ENCODE measurements at regions not wholly inside any gene's neighbourhood (a gene's known extent, or its start where the extent isn't known, plus 50 kb on each side); places are given as distances from the start of the nearest gene placed in this dataset.

- DNase-seq (ENCODE audit: low read depth) = no peak
These were observed 380.6 kb upstream of the NXPH2 start for GRCh38 chr2:139160836-139161235.

GRCh38 chr2:139159177-139159576 is 379.0 kb upstream of the NXPH2 start:
- DNase-seq (ENCODE audit: low read depth) = no peak

- no peak for DNase-seq (ENCODE audit: low read depth)
These were observed 376.5 kb upstream of the NXPH2 start for GRCh38 chr2:139156730-139157129.

GRCh38 chr2:139155991-139156390 is 375.8 kb upstream of the NXPH2 start:
- DNase-seq (ENCODE audit: low read depth) = no peak

- DNase-seq (ENCODE audit: low read depth) = no peak
These were observed 362.2 kb upstream of the NXPH2 start for GRCh38 chr2:139142252-139142880.

- DNase-seq (ENCODE audit: low read depth) = no peak
These were observed 344.1 kb upstream of the NXPH2 start for GRCh38 chr2:139124271-139124670.

- no peak for DNase-seq (ENCODE audit: low read depth)
These were observed 343.6 kb upstream of the NXPH2 start for GRCh38 chr2:139123795-139124194.

GRCh38 chr2:139122711-139123158 is 342.5 kb upstream of the NXPH2 start:
- no peak for DNase-seq (ENCODE audit: low read depth)

- DNase-seq (ENCODE audit: low read depth) = no peak
These were observed 319.5 kb upstream of the NXPH2 start for GRCh38 chr2:139099721-139100120.

GRCh38 chr2:139098961-139099360 is 318.8 kb upstream of the NXPH2 start:
- DNase-seq (ENCODE audit: low read depth) = no peak

GRCh38 chr2:139083121-139083520 is 302.9 kb upstream of the NXPH2 start:
- DNase-seq (ENCODE audit: low read depth) = no peak

GRCh38 chr2:139080244-139080643 is 300.1 kb upstream of the NXPH2 start:
- no peak for DNase-seq (ENCODE audit: low read depth)

- DNase-seq (ENCODE audit: low read depth) = no peak
These were observed 299.1 kb upstream of the NXPH2 start for GRCh38 chr2:139079311-139079710.

- no peak for DNase-seq (ENCODE audit: low read depth)
These were observed 298.2 kb upstream of the NXPH2 start for GRCh38 chr2:139078376-139078775.

GRCh38 chr2:139077099-139077737 is 297.0 kb upstream of the NXPH2 start:
- no peak for DNase-seq (ENCODE audit: low read depth)

GRCh38 chr2:139067874-139068273 is 287.7 kb upstream of the NXPH2 start:
- no peak for DNase-seq (ENCODE audit: low read depth)

GRCh38 chr2:139067072-139067471 is 286.9 kb upstream of the NXPH2 start:
- DNase-seq (ENCODE audit: low read depth) = no peak

GRCh38 chr2:139064159-139064558 is 284.0 kb upstream of the NXPH2 start:
- no peak for DNase-seq (ENCODE audit: low read depth)

GRCh38 chr2:139059617-139060016 is 279.4 kb upstream of the NXPH2 start:
- DNase-seq (ENCODE audit: low read depth) = no peak

GRCh38 chr2:139055202-139055601 is 275.0 kb upstream of the NXPH2 start:
- no peak for DNase-seq (ENCODE audit: low read depth)

GRCh38 chr2:139048017-139048416 is 267.8 kb upstream of the NXPH2 start:
- DNase-seq (ENCODE audit: low read depth) = no peak

GRCh38 chr2:139045524-139045923 is 265.3 kb upstream of the NXPH2 start:
- no peak for DNase-seq (ENCODE audit: low read depth)

- DNase-seq (ENCODE audit: low read depth) = no peak
These were observed 253.9 kb upstream of the NXPH2 start for GRCh38 chr2:139034064-139034463.

GRCh38 chr2:139033300-139033699 is 253.1 kb upstream of the NXPH2 start:
- DNase-seq (ENCODE audit: low read depth) = no peak
